SHP77 treated with DMSO at 0.1 percent for 48 hours (cell line): ENCODE measurements at regions not wholly inside any gene's neighbourhood (a gene's known extent, or its start where the extent isn't known, plus 50 kb on each side); places are given as distances from the start of the nearest gene placed in this dataset.

Experiments
- DNase-seq: peaks from one replicate; lab custom pipeline; 2025; lab: John Stamatoyannopoulos, UW

- no peak for DNase-seq
Measured at GRCh38 chr1:63042278-63042677, 258.3 kb downstream of the ATG4C start.

DNA sequence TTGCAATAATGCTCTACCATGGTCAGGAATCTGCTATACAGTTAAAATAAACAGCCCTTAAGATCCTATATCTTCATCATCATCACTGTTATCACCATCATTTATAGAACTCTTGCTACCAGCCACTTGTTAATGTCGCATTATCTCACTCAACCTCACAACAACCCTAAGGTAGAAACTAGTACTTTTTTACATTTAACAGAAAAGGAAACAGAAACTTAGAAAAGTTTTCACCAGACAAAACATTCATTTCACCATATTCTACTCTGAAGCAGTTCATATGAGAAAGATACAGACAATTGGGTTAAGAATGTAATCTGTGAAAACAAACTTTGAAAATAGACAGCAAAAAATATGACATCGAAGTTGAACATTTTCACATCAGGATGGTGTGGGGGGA, 262.6 kb downstream of the ATG4C start:
- DNase-seq = no peak

GRCh38 chr1:63049135-63049534, 265.2 kb downstream of the ATG4C start:
- DNase-seq = no peak

DNA sequence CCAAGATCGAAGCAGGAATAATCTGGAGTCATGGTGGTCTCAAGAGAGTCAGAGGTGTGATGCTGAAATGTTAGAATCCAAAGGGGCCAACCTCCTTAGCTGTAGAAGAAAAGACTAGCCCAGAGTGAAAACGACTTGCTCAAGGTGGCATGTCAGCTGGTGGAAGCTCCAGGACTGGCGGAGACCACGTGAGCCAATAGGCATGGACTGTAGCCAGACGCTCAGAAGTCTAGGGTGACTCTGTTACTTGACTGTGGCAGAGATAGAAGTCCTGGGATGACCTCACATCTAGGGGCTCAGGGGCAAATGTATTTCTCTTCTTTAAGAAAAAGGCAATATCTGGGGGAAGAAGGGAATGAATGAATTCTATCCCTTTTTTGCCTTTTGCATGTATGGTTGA, 267.4 kb downstream of the ATG4C start:
- DNase-seq = no peak

- no peak for DNase-seq
Measured at GRCh38 chr1:63051886-63052285, 268.0 kb downstream of the ATG4C start.

DNA sequence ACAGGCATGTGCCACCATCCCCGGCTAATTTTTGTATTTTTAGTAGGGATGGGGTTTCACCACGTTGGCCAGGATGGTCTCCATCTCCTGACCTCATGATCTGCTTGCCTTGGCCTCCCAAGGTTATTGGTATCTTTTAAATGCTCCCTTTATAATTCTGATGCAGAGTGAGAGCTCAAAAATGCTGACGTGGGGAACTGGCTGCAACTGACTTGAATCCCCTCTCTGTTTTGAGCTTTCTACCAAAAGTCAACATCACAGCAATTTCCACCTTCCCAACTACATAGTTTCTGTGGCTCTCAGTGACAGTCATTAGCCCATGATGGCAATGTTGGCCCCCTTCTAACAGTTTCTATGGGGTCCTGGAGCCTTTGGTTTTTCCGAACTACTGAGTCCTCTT, 268.2 kb upstream of the FOXD3 start:
- DNase-seq = no peak

GRCh38 chr1:63063367-63063766, 259.0 kb upstream of the FOXD3 start:
- no peak for DNase-seq

GRCh38 chr1:63064135-63064534, 258.2 kb upstream of the FOXD3 start:
- DNase-seq = no peak

GRCh38 chr1:63068626-63069025, 253.7 kb upstream of the FOXD3 start:
- DNase-seq = no peak

DNA sequence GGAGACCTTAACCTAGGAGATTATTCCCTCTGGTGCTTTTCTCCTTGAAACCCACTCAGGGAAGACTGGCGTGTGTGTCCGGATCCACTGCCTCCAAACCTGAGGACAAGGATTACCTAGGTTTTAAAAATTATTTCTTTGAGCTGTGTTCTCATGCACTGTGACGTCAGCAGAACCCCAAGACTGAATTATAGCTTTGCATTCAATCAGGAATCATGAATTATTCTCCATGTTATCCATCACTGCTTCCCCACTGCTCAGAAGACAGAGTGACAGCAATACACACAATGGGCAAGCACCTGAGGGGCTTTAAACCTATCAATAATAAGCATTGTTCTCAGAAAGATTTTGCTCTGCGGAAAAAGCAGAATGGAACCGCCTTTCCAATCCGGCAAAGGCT, 253.2 kb upstream of the FOXD3 start:
- no peak for DNase-seq

- no peak for DNase-seq
Measured at GRCh38 chr1:63073309-63074306, 248.8 kb upstream of the FOXD3 start.

GRCh38 chr1:63074321-63074720, 248.0 kb upstream of the FOXD3 start:
- DNase-seq = no peak

- DNase-seq = no peak
Measured at GRCh38 chr1:63082766-63083165, 239.6 kb upstream of the FOXD3 start.

DNA sequence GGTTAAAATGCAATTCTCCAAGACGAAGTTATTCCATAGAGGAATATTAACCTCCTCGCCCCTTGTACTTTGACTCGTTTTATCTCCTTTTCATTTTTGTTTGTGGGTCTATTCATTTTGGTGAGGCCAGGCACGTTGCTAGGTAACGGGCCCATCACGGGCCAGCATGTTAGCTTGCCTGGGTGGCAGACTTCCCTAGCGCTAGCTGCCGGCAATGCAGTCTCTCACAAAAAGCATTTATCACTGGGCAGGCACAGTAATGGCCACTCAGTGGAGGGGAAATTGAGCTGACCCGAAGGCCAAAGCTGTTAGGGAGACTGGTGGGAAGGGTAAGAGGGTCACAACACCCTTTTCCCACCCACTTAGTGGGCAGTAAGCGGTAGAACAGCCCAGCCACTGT, 234.4 kb upstream of the FOXD3 start:
- DNase-seq = no peak

DNA sequence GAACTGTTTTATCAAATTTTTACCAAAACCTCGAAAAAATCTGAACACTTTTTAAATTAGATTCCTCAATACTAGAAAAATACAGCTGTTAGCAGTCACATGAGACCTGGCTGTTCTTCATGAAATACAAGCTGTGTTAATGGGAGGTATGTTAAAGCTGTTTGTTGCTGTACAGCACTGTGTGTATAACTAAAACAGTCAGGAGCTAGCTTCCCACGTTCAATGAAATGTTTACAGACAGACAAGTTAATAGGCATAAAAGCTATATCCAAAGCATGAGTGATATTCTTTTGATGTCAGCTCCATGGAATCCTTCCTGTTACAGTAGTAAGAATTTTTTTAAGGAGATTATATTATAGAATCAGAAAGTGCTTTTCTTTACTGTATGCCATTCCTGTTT, 223.2 kb upstream of the FOXD3 start:
- DNase-seq = no peak

- DNase-seq = no peak
Measured at GRCh38 chr1:63101336-63101735, 221.0 kb upstream of the FOXD3 start.

GRCh38 chr1:63103682-63104081, 218.7 kb upstream of the FOXD3 start:
- DNase-seq = no peak

- no peak for DNase-seq
Measured at GRCh38 chr1:63107066-63107465, 215.3 kb upstream of the FOXD3 start.

GRCh38 chr1:63108206-63108605, 214.2 kb upstream of the FOXD3 start:
- no peak for DNase-seq

- no peak for DNase-seq
Measured at GRCh38 chr1:63112155-63112900, 210.0 kb upstream of the FOXD3 start.

- no peak for DNase-seq
Measured at GRCh38 chr1:63115527-63115926, 206.8 kb upstream of the FOXD3 start.

DNA sequence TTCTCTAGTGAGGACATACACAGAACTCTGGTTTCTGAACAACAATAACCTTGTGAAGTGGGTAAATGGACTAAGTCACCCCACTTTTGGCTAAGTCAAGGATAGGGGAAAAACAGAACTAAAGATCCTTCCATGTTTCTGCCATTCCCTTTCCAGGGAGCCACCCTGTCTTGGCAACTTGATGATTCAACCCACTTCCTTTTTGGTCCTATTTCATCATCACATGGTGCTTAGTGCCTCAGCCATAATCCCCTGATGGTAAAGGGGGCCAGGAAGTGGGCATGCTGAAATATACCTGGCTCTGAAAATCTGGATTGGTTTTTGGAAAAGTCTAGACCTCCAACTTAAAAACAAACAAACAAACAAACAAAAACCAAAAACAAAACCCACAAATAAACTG, 206.4 kb upstream of the FOXD3 start:
- DNase-seq = no peak

DNA sequence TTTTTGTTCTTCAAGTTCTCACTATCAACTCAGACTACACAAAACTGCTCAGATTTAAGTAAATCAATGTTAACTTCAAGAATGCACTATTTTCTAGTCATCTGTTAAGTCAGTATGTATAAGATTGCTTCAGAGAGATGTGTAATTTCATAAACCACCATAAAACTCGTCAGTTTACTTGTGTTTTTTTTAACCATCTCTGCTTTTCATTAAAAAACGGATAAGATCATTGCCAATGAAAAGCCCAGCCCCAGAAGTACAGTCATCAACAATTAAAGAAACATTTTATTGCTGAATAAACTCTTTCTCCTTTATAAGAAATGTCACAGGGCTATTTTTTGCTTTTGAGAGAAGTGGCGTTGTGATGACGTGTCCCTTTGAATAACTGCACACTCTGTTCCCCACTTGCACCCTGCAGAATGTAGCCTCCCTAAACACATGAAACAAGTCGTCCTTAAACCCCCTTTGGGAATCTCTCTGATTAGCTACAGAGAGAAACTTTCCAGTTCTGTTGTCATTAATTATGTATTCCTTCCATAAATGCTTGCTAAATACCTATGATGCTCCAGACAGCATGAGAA, 202.7 kb upstream of the FOXD3 start:
- no peak for DNase-seq
